GM19025 (cell line): ENCODE measurements at regions not wholly inside any gene's neighbourhood (a gene's known extent, or its start where the extent isn't known, plus 50 kb on each side); places are given as distances from the start of the nearest gene placed in this dataset.

ENCODE experiments used
- ATAC-seq: cut with Tn5 transposase; IDR thresholded peaks from one replicate; pipeline ENCODE4 v1.9.1; 2021; ENCODE audit warnings: mild to moderate bottlenecking, low read depth, moderate library complexity; ENCODE audit not compliant: unreplicated experiment

GRCh38 chr6:62345962-62346689 is 60.1 kb upstream of the KHDRBS2 start:
- no peak for ATAC-seq

- ATAC-seq: no peak
Measured at GRCh38 chr6:62345446-62345845, 59.4 kb upstream of the KHDRBS2 start.

- ATAC-seq: no peak
Measured at GRCh38 chr6:62344850-62345249, 58.8 kb upstream of the KHDRBS2 start.

- ATAC-seq: no peak
Measured at GRCh38 chr6:62338477-62338876, 52.5 kb upstream of the KHDRBS2 start.
